ENCODE measurements at regions not wholly inside any gene's neighbourhood (a gene's known extent, or its start where the extent isn't known, plus 50 kb on each side); places are given as distances from the start of the nearest gene placed in this dataset.

GRCh38 chr2:9681427-9681817 lies 50.6 kb upstream of the YWHAQ start:
- no peak overlapping the region for H3K27ac ChIP-seq (ENCODE audit: low read depth in 1 of 3, low read length in 2 of 3)
- H3K9me3 ChIP-seq (ENCODE audit: control insufficient read depth in 2 of 2, insufficient read depth in 1 of 2, low read depth in 1 of 2, low read length in 1 of 2), result no peaks in the 10 kb centered on the region
- H3K27me3 ChIP-seq (ENCODE audit: control insufficient read depth in 3 of 3, insufficient read depth in 3 of 3, low read length in 3 of 3), result no peaks in the 10 kb centered on the region
- DNase-seq (peak in 1 of 2 donors; percentile 29), FAIRE-seq (no peak)
- 71 to 89% (median 72%) methylated on average over 7 of the region's 7 CpGs for WGBS, 3 donors
- H3K4me1 ChIP-seq (ENCODE audit: control insufficient read depth in 3 of 3, insufficient read depth in 2 of 3, low read depth in 1 of 3, low read length in 2 of 3), result no peaks in the 10 kb centered on the region
- H3K4me3 ChIP-seq (ENCODE audit: low read depth in 1 of 3, low read length in 3 of 3), result no peak overlapping the region
- H3K36me3 ChIP-seq (ENCODE audit: control insufficient read depth in 3 of 3, insufficient read depth in 2 of 3, low read depth in 1 of 3, low read length in 3 of 3), result no peaks in the 10 kb centered on the region

DNA sequence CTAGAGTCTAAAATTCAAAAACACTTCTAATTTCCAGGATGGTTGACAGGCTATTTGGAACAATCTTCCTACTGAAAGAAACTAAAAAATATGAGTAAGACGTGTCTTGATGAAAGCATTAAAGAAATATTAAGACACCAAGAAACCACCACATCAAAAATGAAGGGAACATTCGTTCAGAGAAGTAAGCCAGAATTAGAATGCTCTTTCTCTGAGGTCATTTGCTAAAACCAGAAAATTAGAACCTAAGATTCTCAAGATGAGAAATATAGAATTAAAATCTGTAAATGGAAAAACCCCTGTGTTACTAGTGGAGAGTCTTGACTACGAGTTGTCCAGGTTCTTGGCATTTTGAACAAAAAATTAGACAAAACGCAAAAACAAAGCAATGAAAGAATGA lies 54.8 kb upstream of the YWHAQ start:
- FAIRE-seq (no peak), DNase-seq (no peak)
- Histone ChIP-seq H3K27me3 (ENCODE audit: control insufficient read depth in 3 of 3, insufficient read depth in 3 of 3, low read length in 3 of 3) (no peaks in the 10 kb centered on the region), H3K36me3 (ENCODE audit: control insufficient read depth in 3 of 3, insufficient read depth in 2 of 3, low read depth in 1 of 3, low read length in 3 of 3) (no peaks in the 10 kb centered on the region), H3K27ac (ENCODE audit: low read depth in 1 of 3, low read length in 2 of 3) (no peak overlapping the region), H3K4me3 (ENCODE audit: low read depth in 1 of 3, low read length in 3 of 3) (no peak overlapping the region), H3K4me1 (ENCODE audit: control insufficient read depth in 3 of 3, insufficient read depth in 2 of 3, low read depth in 1 of 3, low read length in 2 of 3) (no peaks in the 10 kb centered on the region), H3K9me3 (ENCODE audit: control insufficient read depth in 2 of 2, insufficient read depth in 1 of 2, low read depth in 1 of 2, low read length in 1 of 2) (no peaks in the 10 kb centered on the region)
- WGBS, 3 donors, result 88 to 94% (median 90%) methylated on average over 4 of the region's 4 CpGs

- H3K27me3 ChIP-seq (ENCODE audit: control insufficient read depth in 3 of 3, insufficient read depth in 3 of 3, low read length in 3 of 3), result no peaks in the 10 kb centered on the region
- FAIRE-seq (no peak), DNase-seq (no peak)
- H3K4me3 ChIP-seq (ENCODE audit: low read depth in 1 of 3, low read length in 3 of 3), result no peak overlapping the region
- H3K4me1 ChIP-seq (ENCODE audit: control insufficient read depth in 3 of 3, insufficient read depth in 2 of 3, low read depth in 1 of 3, low read length in 2 of 3), result no peaks in the 10 kb centered on the region
- no peaks in the 10 kb centered on the region for H3K9me3 ChIP-seq (ENCODE audit: control insufficient read depth in 2 of 2, insufficient read depth in 1 of 2, low read depth in 1 of 2, low read length in 1 of 2)
- WGBS, 3 donors, result 90 to 95% (median 95%) methylated on average over 8 of the region's 8 CpGs
- no peak overlapping the region for H3K27ac ChIP-seq (ENCODE audit: low read depth in 1 of 3, low read length in 2 of 3)
- no peaks in the 10 kb centered on the region for H3K36me3 ChIP-seq (ENCODE audit: control insufficient read depth in 3 of 3, insufficient read depth in 2 of 3, low read depth in 1 of 3, low read length in 3 of 3)
Observed at GRCh38 chr2:9686061-9686460, 55.3 kb upstream of the YWHAQ start.

GRCh38 chr2:9690252-9690651 lies 59.5 kb upstream of the YWHAQ start:
- Histone ChIP-seq H3K4me1 (ENCODE audit: control insufficient read depth in 3 of 3, insufficient read depth in 2 of 3, low read depth in 1 of 3, low read length in 2 of 3) (peaks cover 0 to 7% (median 0%) of the 10 kb centered on the region in 3 donors), H3K9me3 (ENCODE audit: control insufficient read depth in 2 of 2, insufficient read depth in 1 of 2, low read depth in 1 of 2, low read length in 1 of 2) (no peaks in the 10 kb centered on the region), H3K27me3 (ENCODE audit: control insufficient read depth in 3 of 3, insufficient read depth in 3 of 3, low read length in 3 of 3) (peaks cover 0 to 2% (median 0%) of the 10 kb centered on the region in 3 donors), H3K27ac (ENCODE audit: low read depth in 1 of 3, low read length in 2 of 3) (no peak overlapping the region), H3K4me3 (ENCODE audit: low read depth in 1 of 3, low read length in 3 of 3) (no peak overlapping the region), H3K36me3 (ENCODE audit: control insufficient read depth in 3 of 3, insufficient read depth in 2 of 3, low read depth in 1 of 3, low read length in 3 of 3) (no peaks in the 10 kb centered on the region)
- WGBS, 3 donors, result 79 to 92% (median 85%) methylated on average over 7 of the region's 7 CpGs
- DNase-seq, result no peak
- FAIRE-seq, result no peak

DNA sequence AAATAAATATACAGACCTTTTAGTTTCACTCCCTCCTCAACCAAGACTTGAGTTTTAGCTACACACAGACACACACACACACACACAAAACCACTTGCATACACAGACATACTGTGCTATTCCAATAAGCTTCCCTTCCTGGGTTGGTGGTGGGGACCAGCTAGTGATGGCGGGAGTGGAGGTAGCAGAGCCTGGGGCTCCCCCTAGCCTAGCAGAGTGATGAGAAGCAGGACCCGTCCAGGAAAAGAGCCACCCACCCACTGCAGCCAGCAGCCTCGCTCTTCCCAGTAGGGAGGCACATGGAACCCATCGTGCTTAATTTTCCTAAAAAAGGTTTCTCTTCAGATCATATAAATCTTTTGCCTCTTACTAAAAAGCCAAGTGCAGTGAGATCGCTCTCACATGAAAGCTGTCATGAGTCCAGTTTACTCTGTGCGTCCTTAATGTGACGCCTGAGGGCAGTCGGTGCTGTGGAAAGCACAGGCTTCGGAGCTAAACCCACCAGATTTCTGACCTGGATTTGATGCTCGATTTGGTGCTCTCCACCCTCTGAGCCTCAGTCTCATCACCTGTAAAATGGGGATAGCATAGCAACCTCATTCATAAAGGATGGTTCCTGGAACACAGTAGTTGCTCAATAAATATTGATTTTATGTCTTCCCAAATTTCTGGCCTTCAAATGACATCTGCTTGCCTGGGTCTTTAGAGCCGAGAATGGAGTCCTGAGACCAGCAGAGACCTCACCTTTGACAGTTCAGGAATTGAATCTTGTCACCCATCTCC lies 60.1 kb upstream of the YWHAQ start:
- no peak for FAIRE-seq
- H3K4me3 ChIP-seq (ENCODE audit: low read depth in 1 of 3, low read length in 3 of 3), result no peak overlapping the region
- H3K4me1 ChIP-seq (ENCODE audit: control insufficient read depth in 3 of 3, insufficient read depth in 2 of 3, low read depth in 1 of 3, low read length in 2 of 3), result peaks cover 0 to 11% (median 0%) of the 10 kb centered on the region in 3 donors
- WGBS, 3 donors, result 93 to 94% (median 93%) methylated on average over 11 of the region's 11 CpGs
- peaks cover 0 to 2% (median 0%) of the 10 kb centered on the region in 3 donors for H3K27me3 ChIP-seq (ENCODE audit: control insufficient read depth in 3 of 3, insufficient read depth in 3 of 3, low read length in 3 of 3)
- no peak for DNase-seq
- H3K27ac ChIP-seq (ENCODE audit: low read depth in 1 of 3, low read length in 2 of 3), result no peak overlapping the region
- H3K36me3 ChIP-seq (ENCODE audit: control insufficient read depth in 3 of 3, insufficient read depth in 2 of 3, low read depth in 1 of 3, low read length in 3 of 3), result no peaks in the 10 kb centered on the region
- no peaks in the 10 kb centered on the region for H3K9me3 ChIP-seq (ENCODE audit: control insufficient read depth in 2 of 2, insufficient read depth in 1 of 2, low read depth in 1 of 2, low read length in 1 of 2)

- H3K27ac ChIP-seq (ENCODE audit: low read depth in 1 of 3, low read length in 2 of 3), result no peak overlapping the region
- WGBS, 3 donors, result 31 to 54% (median 53%) methylated on average over 20 of the region's 20 CpGs
Observed at GRCh38 chr2:9692456-9693195, 61.8 kb upstream of the YWHAQ start.

GRCh38 chr2:9693196-9693491 lies 62.3 kb upstream of the YWHAQ start:
- H3K4me3 ChIP-seq (ENCODE audit: low read depth in 1 of 3, low read length in 3 of 3), result no peak overlapping the region
- 67 to 81% (median 79%) methylated on average over 8 of the region's 8 CpGs for WGBS, 3 donors
- H3K27me3 ChIP-seq (ENCODE audit: control insufficient read depth in 3 of 3, insufficient read depth in 3 of 3, low read length in 3 of 3), result peaks cover 0 to 2% (median 0%) of the 10 kb centered on the region in 3 donors
- H3K4me1 ChIP-seq (ENCODE audit: control insufficient read depth in 3 of 3, insufficient read depth in 2 of 3, low read depth in 1 of 3, low read length in 2 of 3), result peaks cover 0 to 31% (median 0%) of the 10 kb centered on the region in 3 donors
- DNase-seq (no peak), FAIRE-seq (no peak)
- no peak overlapping the region for H3K27ac ChIP-seq (ENCODE audit: low read depth in 1 of 3, low read length in 2 of 3)
- H3K36me3 ChIP-seq (ENCODE audit: control insufficient read depth in 3 of 3, insufficient read depth in 2 of 3, low read depth in 1 of 3, low read length in 3 of 3), result no peaks in the 10 kb centered on the region
- H3K9me3 ChIP-seq (ENCODE audit: control insufficient read depth in 2 of 2, insufficient read depth in 1 of 2, low read depth in 1 of 2, low read length in 1 of 2), result no peaks in the 10 kb centered on the region

More at GRCh38 chr2:9692456-9693195, 61.8 kb upstream of the YWHAQ start:
- DNase-seq, result no peak
- Histone ChIP-seq H3K4me1 (ENCODE audit: control insufficient read depth in 3 of 3, insufficient read depth in 2 of 3, low read depth in 1 of 3, low read length in 2 of 3) (peaks cover 0 to 26% (median 0%) of the 10 kb centered on the region in 3 donors), H3K27me3 (ENCODE audit: control insufficient read depth in 3 of 3, insufficient read depth in 3 of 3, low read length in 3 of 3) (peaks cover 0 to 2% (median 0%) of the 10 kb centered on the region in 3 donors), H3K9me3 (ENCODE audit: control insufficient read depth in 2 of 2, insufficient read depth in 1 of 2, low read depth in 1 of 2, low read length in 1 of 2) (no peaks in the 10 kb centered on the region), H3K36me3 (ENCODE audit: control insufficient read depth in 3 of 3, insufficient read depth in 2 of 3, low read depth in 1 of 3, low read length in 3 of 3) (no peaks in the 10 kb centered on the region), H3K4me3 (ENCODE audit: low read depth in 1 of 3, low read length in 3 of 3) (no peak overlapping the region)
- no peak for FAIRE-seq

- Histone ChIP-seq H3K27me3 (ENCODE audit: control insufficient read depth in 3 of 3, insufficient read depth in 3 of 3, low read length in 3 of 3) (peaks cover 0 to 2% (median 0%) of the 10 kb centered on the region in 3 donors), H3K4me1 (ENCODE audit: control insufficient read depth in 3 of 3, insufficient read depth in 2 of 3, low read depth in 1 of 3, low read length in 2 of 3) (peaks cover 0 to 35% (median 0%) of the 10 kb centered on the region in 3 donors), H3K9me3 (ENCODE audit: control insufficient read depth in 2 of 2, insufficient read depth in 1 of 2, low read depth in 1 of 2, low read length in 1 of 2) (no peaks in the 10 kb centered on the region), H3K4me3 (ENCODE audit: low read depth in 1 of 3, low read length in 3 of 3) (no peak overlapping the region), H3K27ac (ENCODE audit: low read depth in 1 of 3, low read length in 2 of 3) (no peak overlapping the region), H3K36me3 (ENCODE audit: control insufficient read depth in 3 of 3, insufficient read depth in 2 of 3, low read depth in 1 of 3, low read length in 3 of 3) (no peaks in the 10 kb centered on the region)
- DNase-seq (no peak), FAIRE-seq (no peak)
- 93 to 94% (median 94%) methylated on average over 16 of the region's 16 CpGs for WGBS, 3 donors
Observed at GRCh38 chr2:9693646-9694045, 62.8 kb upstream of the YWHAQ start.
